ENCODE measurements at regions not wholly inside any gene's neighbourhood (a gene's known extent, or its start where the extent isn't known, plus 50 kb on each side); places are given as distances from the start of the nearest gene placed in this dataset.

- H3K27ac Mint-ChIP-seq = no peak overlapping the region
- H3K27me3 Mint-ChIP-seq = no peaks in the 10 kb centered on the region
- ATAC-seq (ENCODE audit: low read depth) (no peak), DNase-seq (ENCODE audit: low spot score in 2 of 2) (no peak)
- no peaks in the 10 kb centered on the region for H3K9me3 Mint-ChIP-seq
- H3K36me3 Mint-ChIP-seq = no peaks in the 10 kb centered on the region
- no peak overlapping the region for H3K4me3 Mint-ChIP-seq
- H3K4me1 Mint-ChIP-seq = no peaks in the 10 kb centered on the region
Measured at GRCh38 chr9:85417674-85418073, 324.1 kb downstream of the AGTPBP1 start.

GRCh38 chr9:85416715-85417114, 325.0 kb downstream of the AGTPBP1 start:
- DNase-seq (ENCODE audit: low spot score in 2 of 2) (no peak), ATAC-seq (ENCODE audit: low read depth) (no peak)
- no peak overlapping the region for H3K27ac Mint-ChIP-seq
- H3K27me3 Mint-ChIP-seq = no peaks in the 10 kb centered on the region
- no peak overlapping the region for H3K4me3 Mint-ChIP-seq
- no peaks in the 10 kb centered on the region for H3K36me3 Mint-ChIP-seq
- no peaks in the 10 kb centered on the region for H3K4me1 Mint-ChIP-seq
- no peaks in the 10 kb centered on the region for H3K9me3 Mint-ChIP-seq

GRCh38 chr9:85414390-85414789, 327.4 kb downstream of the AGTPBP1 start:
- ATAC-seq (ENCODE audit: low read depth) = no peak
- no peak for DNase-seq (ENCODE audit: low spot score in 2 of 2)
- H3K27ac Mint-ChIP-seq = no peak overlapping the region
- no peaks in the 10 kb centered on the region for H3K9me3 Mint-ChIP-seq
- H3K36me3 Mint-ChIP-seq = no peaks in the 10 kb centered on the region
- H3K4me1 Mint-ChIP-seq = no peaks in the 10 kb centered on the region
- peaks cover 2% of the 10 kb centered on the region for H3K27me3 Mint-ChIP-seq
- H3K4me3 Mint-ChIP-seq = no peak overlapping the region

GRCh38 chr9:85408494-85408893, 333.3 kb downstream of the AGTPBP1 start:
- peaks cover 4% of the 10 kb centered on the region for H3K27me3 Mint-ChIP-seq
- no peak overlapping the region for H3K27ac Mint-ChIP-seq
- H3K36me3 Mint-ChIP-seq = no peaks in the 10 kb centered on the region
- H3K4me3 Mint-ChIP-seq = no peak overlapping the region
- DNase-seq (ENCODE audit: low spot score in 2 of 2) (no peak), ATAC-seq (ENCODE audit: low read depth) (no peak)
- H3K4me1 Mint-ChIP-seq = no peaks in the 10 kb centered on the region
- H3K9me3 Mint-ChIP-seq = peaks cover 2% of the 10 kb centered on the region

- no peak overlapping the region for H3K27ac Mint-ChIP-seq
- peaks cover 9% of the 10 kb centered on the region for H3K27me3 Mint-ChIP-seq
- no peak for ATAC-seq (ENCODE audit: low read depth)
- DNase-seq (ENCODE audit: low spot score in 2 of 2) = no peak
- H3K9me3 Mint-ChIP-seq = peaks cover 2% of the 10 kb centered on the region
- no peak overlapping the region for H3K4me3 Mint-ChIP-seq
- H3K4me1 Mint-ChIP-seq = no peaks in the 10 kb centered on the region
- H3K36me3 Mint-ChIP-seq = no peaks in the 10 kb centered on the region
Measured at GRCh38 chr9:85405566-85405950, 336.2 kb downstream of the AGTPBP1 start.

- DNase-seq (ENCODE audit: low spot score in 2 of 2) = no peak
- Mint-ChIP-seq H3K27me3 (peaks cover 9% of the 10 kb centered on the region), H3K4me3 (no peak overlapping the region), H3K4me1 (no peaks in the 10 kb centered on the region), H3K36me3 (no peaks in the 10 kb centered on the region), H3K9me3 (peaks cover 2% of the 10 kb centered on the region), H3K27ac (no peak overlapping the region)
- no peak for ATAC-seq (ENCODE audit: low read depth)
Measured at GRCh38 chr9:85404911-85405565, 336.7 kb downstream of the AGTPBP1 start.

GRCh38 chr9:85402551-85402950, 339.2 kb downstream of the AGTPBP1 start:
- no peaks in the 10 kb centered on the region for H3K4me1 Mint-ChIP-seq
- no peaks in the 10 kb centered on the region for H3K36me3 Mint-ChIP-seq
- H3K9me3 Mint-ChIP-seq = no peaks in the 10 kb centered on the region
- no peak overlapping the region for H3K27ac Mint-ChIP-seq
- DNase-seq (ENCODE audit: low spot score in 2 of 2) = no peak
- no peak overlapping the region for H3K4me3 Mint-ChIP-seq
- peaks cover 7% of the 10 kb centered on the region for H3K27me3 Mint-ChIP-seq
- no peak for ATAC-seq (ENCODE audit: low read depth)

GRCh38 chr9:85401998-85402397, 339.8 kb downstream of the AGTPBP1 start:
- DNase-seq (ENCODE audit: low spot score in 2 of 2) (no peak), ATAC-seq (ENCODE audit: low read depth) (no peak)
- Mint-ChIP-seq H3K4me1 (no peaks in the 10 kb centered on the region), H3K4me3 (no peak overlapping the region), H3K27ac (no peak overlapping the region), H3K27me3 (peaks cover 7% of the 10 kb centered on the region), H3K36me3 (no peaks in the 10 kb centered on the region), H3K9me3 (no peaks in the 10 kb centered on the region)

- no peak for ATAC-seq (ENCODE audit: low read depth)
- peaks cover 7% of the 10 kb centered on the region for H3K27me3 Mint-ChIP-seq
- no peak overlapping the region for H3K4me3 Mint-ChIP-seq
- no peak overlapping the region for H3K27ac Mint-ChIP-seq
- no peak for DNase-seq (ENCODE audit: low spot score in 2 of 2)
- no peaks in the 10 kb centered on the region for H3K36me3 Mint-ChIP-seq
- no peaks in the 10 kb centered on the region for H3K9me3 Mint-ChIP-seq
- H3K4me1 Mint-ChIP-seq = no peaks in the 10 kb centered on the region
Measured at GRCh38 chr9:85397005-85397404, 344.7 kb downstream of the AGTPBP1 start.

- H3K36me3 Mint-ChIP-seq = no peaks in the 10 kb centered on the region
- no peak for ATAC-seq (ENCODE audit: low read depth)
- H3K27me3 Mint-ChIP-seq = peaks cover 2% of the 10 kb centered on the region
- H3K4me3 Mint-ChIP-seq = no peak overlapping the region
- DNase-seq (ENCODE audit: low spot score in 2 of 2) = no peak
- no peak overlapping the region for H3K27ac Mint-ChIP-seq
- H3K4me1 Mint-ChIP-seq = no peaks in the 10 kb centered on the region
- no peaks in the 10 kb centered on the region for H3K9me3 Mint-ChIP-seq
Measured at GRCh38 chr9:85392260-85392659, 349.5 kb downstream of the AGTPBP1 start.

GRCh38 chr9:85377731-85378289, 363.9 kb downstream of the AGTPBP1 start:
- Mint-ChIP-seq H3K9me3 (no peaks in the 10 kb centered on the region), H3K27me3 (no peaks in the 10 kb centered on the region), H3K4me1 (no peaks in the 10 kb centered on the region), H3K27ac (no peak overlapping the region), H3K36me3 (no peaks in the 10 kb centered on the region), H3K4me3 (no peak overlapping the region)
- no peak for ATAC-seq (ENCODE audit: low read depth)
- DNase-seq (ENCODE audit: low spot score in 2 of 2) = no peak

- no peak for DNase-seq (ENCODE audit: low spot score in 2 of 2)
- Mint-ChIP-seq H3K4me3 (no peak overlapping the region), H3K36me3 (no peaks in the 10 kb centered on the region), H3K9me3 (no peaks in the 10 kb centered on the region), H3K27ac (no peak overlapping the region), H3K27me3 (no peaks in the 10 kb centered on the region), H3K4me1 (no peaks in the 10 kb centered on the region)
- ATAC-seq (ENCODE audit: low read depth) = no peak
Measured at GRCh38 chr9:85368781-85369180, 373.0 kb downstream of the AGTPBP1 start.

GRCh38 chr9:85359161-85359560, 382.6 kb downstream of the AGTPBP1 start:
- no peaks in the 10 kb centered on the region for H3K4me1 Mint-ChIP-seq
- ATAC-seq (ENCODE audit: low read depth) (no peak), DNase-seq (ENCODE audit: low spot score in 2 of 2) (no peak)
- no peaks in the 10 kb centered on the region for H3K9me3 Mint-ChIP-seq
- H3K36me3 Mint-ChIP-seq = no peaks in the 10 kb centered on the region
- H3K27ac Mint-ChIP-seq = no peak overlapping the region
- H3K4me3 Mint-ChIP-seq = no peak overlapping the region
- H3K27me3 Mint-ChIP-seq = no peaks in the 10 kb centered on the region

- DNase-seq (ENCODE audit: low spot score in 2 of 2) = no peak
- ATAC-seq (ENCODE audit: low read depth) = no peak
- no peaks in the 10 kb centered on the region for H3K27me3 Mint-ChIP-seq
- no peaks in the 10 kb centered on the region for H3K4me1 Mint-ChIP-seq
- no peaks in the 10 kb centered on the region for H3K36me3 Mint-ChIP-seq
- H3K27ac Mint-ChIP-seq = no peak overlapping the region
- H3K9me3 Mint-ChIP-seq = peaks cover 2% of the 10 kb centered on the region
- H3K4me3 Mint-ChIP-seq = no peak overlapping the region
Measured at GRCh38 chr9:85349046-85349445, 392.7 kb downstream of the AGTPBP1 start.

GRCh38 chr9:85347541-85347940, 394.2 kb downstream of the AGTPBP1 start:
- no peaks in the 10 kb centered on the region for H3K4me1 Mint-ChIP-seq
- no peaks in the 10 kb centered on the region for H3K27me3 Mint-ChIP-seq
- DNase-seq (ENCODE audit: low spot score in 2 of 2) = no peak
- H3K36me3 Mint-ChIP-seq = no peaks in the 10 kb centered on the region
- no peak overlapping the region for H3K27ac Mint-ChIP-seq
- ATAC-seq (ENCODE audit: low read depth) = no peak
- H3K9me3 Mint-ChIP-seq = peaks cover 2% of the 10 kb centered on the region
- no peak overlapping the region for H3K4me3 Mint-ChIP-seq

All from memory B cell (primary cell).